ENCODE measurements at regions not wholly inside any gene's neighbourhood (a gene's known extent, or its start where the extent isn't known, plus 50 kb on each side); places are given as distances from the start of the nearest gene placed in this dataset.

GRCh38 chr6:16871047-16871446, 109.8 kb upstream of the ATXN1 start:
- Histone ChIP-seq H3K4me3 (no peak overlapping the region), H3K27me3 (no peaks in the 10 kb centered on the region), H3K27ac (no peak overlapping the region), H3K4me1 (replicated peaks in 1 of 2) (no peaks in the 10 kb centered on the region), H3K9me3 (replicated peaks in 1 of 3) (no peaks in the 10 kb centered on the region), H3K36me3 (replicated peaks in 1 of 2) (no peaks in the 10 kb centered on the region)
- TF ChIP-seq CTCF (IDR thresholded peaks at IDR 0.05), result no peak
- TF ChIP-seq POLR2A (IDR thresholded peaks at IDR 0.05), result no peak
- no peak for DNase-seq
- intact Hi-C loops (cut with DNase I), result no loop called here
- 86 to 92% (median 90%) methylated on average over 5 of the region's 5 CpGs for WGBS, 4 donors

- TF ChIP-seq POLR2A (IDR thresholded peaks at IDR 0.05) (no peak), CTCF (IDR thresholded peaks at IDR 0.05) (no peak)
- WGBS, 4 donors, result 40 to 44% (median 43%) methylated on average over 3 of the region's 3 CpGs
- no peak for DNase-seq
- intact Hi-C loops (cut with DNase I), result no loop called here
- Histone ChIP-seq H3K9me3 (replicated peaks in 1 of 3) (no peaks in the 10 kb centered on the region), H3K4me3 (no peak overlapping the region), H3K27ac (no peak overlapping the region), H3K4me1 (replicated peaks in 1 of 2) (no peaks in the 10 kb centered on the region), H3K36me3 (replicated peaks in 1 of 2) (no peaks in the 10 kb centered on the region), H3K27me3 (no peaks in the 10 kb centered on the region)
Observed at GRCh38 chr6:16868968-16869367, 107.7 kb upstream of the ATXN1 start.

GRCh38 chr6:16857969-16858592, 96.8 kb upstream of the ATXN1 start:
- Histone ChIP-seq H3K36me3 (replicated peaks in 1 of 2) (no peaks in the 10 kb centered on the region), H3K4me1 (replicated peaks in 1 of 2) (no peaks in the 10 kb centered on the region), H3K27ac (no peak overlapping the region), H3K27me3 (no peaks in the 10 kb centered on the region), H3K9me3 (replicated peaks in 1 of 3) (no peaks in the 10 kb centered on the region), H3K4me3 (no peak overlapping the region)
- WGBS, 4 donors, result 67 to 77% (median 76%) methylated on average over 5 of the region's 5 CpGs
- intact Hi-C loops (cut with DNase I), result no loop called here
- TF ChIP-seq CTCF (IDR thresholded peaks at IDR 0.05) (no peak), POLR2A (IDR thresholded peaks at IDR 0.05) (no peak)
- DNase-seq, result no peak

GRCh38 chr6:16855460-16855859, 94.2 kb upstream of the ATXN1 start:
- Histone ChIP-seq H3K27me3 (no peaks in the 10 kb centered on the region), H3K9me3 (replicated peaks in 1 of 3) (no peaks in the 10 kb centered on the region), H3K4me1 (replicated peaks in 1 of 2) (peaks cover 0 to 19% of the 10 kb centered on the region in 2 donors), H3K4me3 (no peak overlapping the region), H3K27ac (no peak overlapping the region), H3K36me3 (replicated peaks in 1 of 2) (no peaks in the 10 kb centered on the region)
- TF ChIP-seq POLR2A (IDR thresholded peaks at IDR 0.05) (no peak), CTCF (IDR thresholded peaks at IDR 0.05) (no peak)
- DNase-seq, result no peak
- intact Hi-C loops (cut with DNase I), result no loop called here

Data from adrenal gland (tissue), 9 donors.